GM19452 (cell line): ENCODE measurements at regions not wholly inside any gene's neighbourhood (a gene's known extent, or its start where the extent isn't known, plus 50 kb on each side); places are given as distances from the start of the nearest gene placed in this dataset.
A peak's percentile ranks its signal among the peaks of the same experiment; 100 is the strongest.

Source experiments
- ATAC-seq: cut with Tn5 transposase; IDR thresholded peaks from one replicate; pipeline ENCODE4 v1.9.1; 2021; ENCODE audit not compliant: unreplicated experiment

DNA sequence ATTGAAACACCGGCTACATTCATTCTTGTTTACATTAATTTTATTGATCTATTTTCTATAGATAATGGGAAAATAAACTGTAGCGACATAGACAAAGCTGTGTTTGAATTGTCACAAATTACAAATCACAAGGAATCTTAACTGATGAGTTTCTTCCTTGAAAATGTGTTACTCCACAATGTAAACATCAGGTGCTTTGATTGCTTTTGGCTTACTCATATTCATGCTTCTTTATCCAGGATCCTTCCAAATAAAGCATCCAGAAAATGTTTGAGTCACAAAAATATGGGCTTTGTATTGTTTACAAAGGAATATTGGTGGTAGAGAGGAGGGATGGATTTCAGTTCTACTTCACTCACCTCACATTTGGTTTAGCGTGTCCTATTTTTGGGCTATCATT, 64.0 kb downstream of the BMP2 start:
- no peak for ATAC-seq

DNA sequence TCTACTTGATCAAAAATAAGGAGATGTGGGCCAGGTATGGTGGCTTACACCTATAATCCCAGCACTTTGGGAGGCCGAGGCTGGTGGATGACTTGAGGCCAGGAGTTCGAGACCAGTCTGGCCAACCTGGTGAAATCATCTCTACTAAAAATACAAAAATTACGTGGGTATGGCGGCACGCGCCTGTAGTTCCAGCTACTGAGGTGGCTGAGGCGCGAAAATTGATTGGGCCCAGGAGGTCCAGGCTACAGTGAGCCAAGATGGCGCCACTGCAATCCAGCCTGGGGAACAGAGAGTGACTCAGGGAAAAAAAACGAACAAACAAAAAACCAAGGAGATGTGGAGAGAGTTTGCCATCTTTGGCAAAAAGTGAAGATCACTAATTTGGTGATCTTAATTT, 65.3 kb downstream of the BMP2 start:
- ATAC-seq: no peak

GRCh38 chr20:6835609-6836008, 68.1 kb downstream of the BMP2 start:
- no peak for ATAC-seq

GRCh38 chr20:6836821-6837374, 69.4 kb downstream of the BMP2 start:
- no peak for ATAC-seq

- no peak for ATAC-seq
Observed at GRCh38 chr20:6837730-6838129, 70.2 kb downstream of the BMP2 start.

GRCh38 chr20:6838181-6838826, 70.8 kb downstream of the BMP2 start:
- peak; percentile 73 for ATAC-seq

DNA sequence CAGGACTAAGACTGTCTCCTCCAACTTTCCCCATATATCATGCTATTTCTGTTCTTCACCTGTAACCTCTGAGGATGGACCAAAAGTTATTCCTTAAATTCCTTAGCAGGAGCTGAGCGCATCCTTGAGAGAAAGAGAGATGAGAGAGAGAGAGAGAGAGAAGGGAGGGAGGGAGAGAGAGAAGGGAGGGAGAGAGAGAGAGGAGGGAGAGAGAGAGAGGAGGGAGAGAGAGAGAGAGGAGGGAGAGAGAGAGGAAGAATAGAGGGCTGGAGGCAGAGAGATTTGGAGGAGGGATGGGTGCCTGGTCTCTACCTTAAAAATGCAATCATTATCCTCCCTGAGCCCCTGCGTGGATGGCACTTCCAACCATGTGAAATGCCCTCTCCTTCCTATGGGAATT, 73.6 kb downstream of the BMP2 start:
- ATAC-seq: no peak

- no peak for ATAC-seq
Observed at GRCh38 chr20:6845141-6845540, 77.7 kb downstream of the BMP2 start.

DNA sequence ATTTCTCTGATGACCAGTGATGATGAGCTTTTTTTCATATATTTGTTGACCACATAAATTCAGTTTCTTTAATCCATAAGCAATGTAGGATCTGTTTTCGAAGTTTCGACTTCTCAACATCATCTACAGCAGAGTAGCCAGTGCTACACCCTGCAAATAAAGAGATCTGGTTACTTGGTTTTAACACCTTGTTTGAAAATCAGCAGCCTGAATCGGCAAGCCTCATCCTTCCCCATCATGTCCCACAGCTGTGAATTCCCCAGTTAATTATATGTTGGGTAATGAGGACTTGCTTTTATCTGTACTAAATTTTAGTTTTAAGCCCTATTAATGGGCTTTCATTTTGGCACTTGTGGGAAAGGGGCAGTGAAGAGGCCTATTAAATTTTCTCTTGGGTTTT, 80.6 kb downstream of the BMP2 start:
- no peak for ATAC-seq

DNA sequence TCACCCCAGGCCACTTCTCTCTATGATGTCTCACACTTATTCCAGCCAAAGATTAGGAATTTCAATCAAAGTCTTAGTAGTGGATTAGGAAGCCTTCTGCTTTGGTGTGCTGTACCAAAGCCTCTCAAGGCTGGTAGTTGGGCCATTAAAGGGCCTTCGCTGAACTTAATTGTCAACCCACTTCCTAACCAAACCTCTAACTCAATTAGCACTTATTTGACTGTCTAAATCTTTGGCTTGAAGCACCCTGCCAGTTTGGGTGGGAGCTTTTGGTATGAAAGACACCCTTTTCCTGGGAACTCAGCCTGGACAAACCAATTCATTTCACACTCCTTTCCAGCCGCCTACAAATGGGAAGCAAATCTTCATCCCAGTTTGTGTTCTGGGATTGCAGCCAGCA, 81.5 kb downstream of the BMP2 start:
- no peak for ATAC-seq

DNA sequence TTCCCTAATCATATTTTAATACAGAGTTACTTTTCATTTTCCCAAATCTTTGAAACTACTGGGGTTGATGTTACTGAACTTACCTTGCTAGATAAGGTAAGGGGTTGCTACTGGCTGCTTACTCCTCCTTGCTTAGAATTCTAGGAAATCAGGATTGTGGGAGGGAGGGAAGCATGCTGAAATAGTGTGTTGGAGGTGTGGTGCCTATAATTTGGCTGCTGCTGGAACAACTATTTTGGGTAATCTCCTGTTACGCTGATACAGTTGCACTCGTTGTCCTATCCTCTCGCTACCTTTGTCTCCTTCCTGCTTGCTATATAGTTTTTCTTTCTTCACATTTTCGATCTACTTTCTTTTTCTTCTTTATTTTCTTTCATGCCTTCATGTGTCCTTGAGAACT, 83.7 kb downstream of the BMP2 start:
- ATAC-seq: no peak

DNA sequence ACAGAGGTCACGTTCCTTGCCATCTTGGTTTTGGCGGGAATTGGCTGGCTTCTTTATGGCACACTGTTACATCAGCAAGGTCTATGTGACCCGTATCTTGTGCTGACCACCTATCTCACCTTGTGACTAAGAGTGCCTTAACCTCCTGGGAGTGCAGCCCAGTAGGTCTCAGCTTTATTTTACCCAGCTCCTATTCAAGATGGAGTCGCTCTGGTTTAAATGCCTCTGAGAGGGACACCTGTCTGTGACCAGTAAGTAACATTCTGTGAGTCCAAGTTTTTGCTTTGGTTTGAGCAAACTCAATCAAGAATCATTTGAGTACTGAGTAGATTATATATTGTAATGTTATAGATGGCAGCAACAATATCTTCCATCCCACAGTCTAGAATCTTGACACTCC, 85.0 kb downstream of the BMP2 start:
- no peak for ATAC-seq

GRCh38 chr20:6855104-6855503, 87.6 kb downstream of the BMP2 start:
- no peak for ATAC-seq

- ATAC-seq: no peak
Observed at GRCh38 chr20:6855796-6856195, 88.3 kb downstream of the BMP2 start.

DNA sequence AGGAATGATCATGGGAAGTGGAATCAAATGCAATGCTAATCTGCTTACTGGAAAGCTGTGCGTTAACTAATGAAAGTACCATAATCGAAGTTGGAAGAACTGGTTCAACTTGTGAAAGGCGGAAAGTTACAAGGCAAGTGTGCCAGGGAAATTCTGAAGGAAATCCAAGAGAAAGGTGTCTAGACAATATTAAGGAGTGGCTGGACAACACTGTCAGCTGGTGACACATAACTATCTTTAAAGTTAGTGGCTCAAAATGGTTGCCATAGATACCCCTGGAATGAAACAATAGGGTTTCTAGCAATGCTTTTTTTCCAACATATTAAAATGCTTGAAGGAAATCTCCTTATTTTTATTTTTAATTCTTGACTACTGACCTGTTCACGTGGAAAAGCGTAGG, 90.4 kb downstream of the BMP2 start:
- ATAC-seq: no peak

DNA sequence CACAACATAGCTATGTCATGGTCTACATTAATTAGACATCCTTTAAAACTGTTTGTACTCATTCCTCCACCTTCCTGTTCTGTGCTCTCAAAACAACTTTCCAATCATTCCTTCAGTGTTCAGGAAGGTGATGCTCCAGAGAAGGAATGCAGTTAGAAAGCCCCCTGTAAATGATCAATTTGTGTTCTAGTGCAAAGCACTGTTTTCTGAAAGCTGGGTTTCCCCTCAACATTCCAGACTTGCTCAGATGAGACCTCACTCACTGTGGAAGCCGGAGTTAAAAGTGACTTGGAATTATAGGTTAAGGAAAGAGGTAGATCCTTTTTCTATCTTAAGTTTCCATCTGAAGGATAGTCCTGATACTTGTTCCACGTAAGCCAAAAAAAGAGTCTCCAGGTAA, 95.9 kb downstream of the BMP2 start:
- ATAC-seq: no peak

DNA sequence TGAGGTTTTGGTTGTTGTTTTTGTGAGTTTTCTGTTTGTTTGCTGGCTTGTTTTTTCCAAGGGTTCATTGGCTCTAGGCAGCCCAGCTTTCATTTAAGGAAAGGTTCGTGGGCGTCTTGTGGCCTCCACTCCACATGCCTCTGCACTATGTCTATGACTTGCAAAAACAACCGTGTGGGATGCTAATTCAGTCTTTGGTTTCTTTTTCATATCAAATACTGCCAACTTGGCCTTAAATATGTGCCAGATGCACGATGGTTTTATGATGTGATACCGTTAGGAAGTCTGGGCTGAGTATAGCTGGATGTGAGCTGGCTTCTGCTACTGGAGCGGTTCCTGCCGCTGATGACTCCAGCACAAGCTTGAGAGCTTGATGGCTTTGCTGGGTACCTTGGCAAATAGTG, 96.3 kb downstream of the BMP2 start:
- no peak for ATAC-seq

GRCh38 chr20:6864740-6865139, 97.3 kb downstream of the BMP2 start:
- no peak for ATAC-seq

- no peak for ATAC-seq
Observed at GRCh38 chr20:6866741-6867140, 99.3 kb downstream of the BMP2 start.

GRCh38 chr20:6868861-6869260, 101.4 kb downstream of the BMP2 start:
- no peak for ATAC-seq

- ATAC-seq: no peak
Observed at GRCh38 chr20:6870559-6870958, 103.1 kb downstream of the BMP2 start.

GRCh38 chr20:6877633-6878032, 110.1 kb downstream of the BMP2 start:
- no peak for ATAC-seq

- ATAC-seq: no peak
Observed at GRCh38 chr20:6882561-6883291, 115.2 kb downstream of the BMP2 start.
